H1 (cell line): ENCODE measurements at regions not wholly inside any gene's neighbourhood (a gene's known extent, or its start where the extent isn't known, plus 50 kb on each side); places are given as distances from the start of the nearest gene placed in this dataset.

Experiments
- CTCF ChIA-PET: fragments of 300-600 bp; sonication (Branson Sonifier 250); formaldehyde crosslinking; loops from one replicate; lab custom pipeline; 2021; ENCODE audit not compliant: partially characterized antibody; lab: Charles Lee
- POLR2A ChIA-PET: fragments of 300-600 bp; sonication (Branson Sonifier 250); formaldehyde crosslinking; loops from one replicate; lab custom pipeline; 2021; ENCODE audit warnings: inconsistent platforms; ENCODE audit not compliant: partially characterized antibody; lab: Charles Lee
- DNase-seq, 2 experiments: peaks; one replicate each; pipeline versions ENCODE4 v3.0.0 to v3.0.0-alpha.2; 2010 to 2022; ENCODE audit warnings: low spot score in 2 of 2, low read depth in 1 of 2, mixed read lengths in 1 of 2
- FAIRE-seq: peaks from 2 replicates; lab custom pipeline; 2011; peaks lifted over from hg19 to GRCh38; lab: Jason Lieb, UNC
- H2AFZ ChIP-seq: 2 replicates; pipeline ENCODE4 v1.8.1; 2012; ENCODE audit warnings: low read length, inconsistent platforms
- H2AK5ac ChIP-seq: 2 replicates; pipeline ENCODE4 v1.6.1; 2013; ENCODE audit warnings: low read depth, low read length
- H2BK120ac ChIP-seq: replicated peaks from 2 replicates; pipeline ENCODE3; 2013; ENCODE audit warnings: low read depth, low read length, inconsistent platforms
- H2BK12ac ChIP-seq: 2 replicates; pipeline ENCODE4 v1.6.1; 2013; ENCODE audit warnings: low read depth, low read length
- H2BK15ac ChIP-seq: 2 replicates; pipeline ENCODE4 v1.6.1; 2013; ENCODE audit warnings: low read length
- H2BK20ac ChIP-seq: 2 replicates; pipeline ENCODE4 v1.6.1; 2013; ENCODE audit warnings: low read length
- H2BK5ac ChIP-seq: 2 replicates; pipeline ENCODE4 v1.6.1; 2013; ENCODE audit warnings: low read depth, low read length
- H3K14ac ChIP-seq: 2 replicates; pipeline ENCODE4 v1.6.1; 2013; ENCODE audit warnings: inconsistent platforms; ENCODE audit not compliant: insufficient read length
- H3K18ac ChIP-seq: 2 replicates; pipeline ENCODE4 v1.6.1; 2013; ENCODE audit warnings: low read length; ENCODE audit errors: extremely low read depth
- H3K23ac ChIP-seq: 2 replicates; pipeline ENCODE4 v1.6.1; 2013; ENCODE audit warnings: inconsistent platforms; ENCODE audit not compliant: insufficient read length
- H3K23me2 ChIP-seq: 2 replicates; pipeline ENCODE4 v1.6.1; 2013; ENCODE audit warnings: low read depth, low read length
- H3K27ac ChIP-seq: 2 replicates; pipeline ENCODE4 v1.6.1; 2011; ENCODE audit warnings: low read depth, low read length, inconsistent platforms
- H3K27me3 ChIP-seq, 4 experiments: replicated peaks in 1 of 4; 1 replicate in 1 of 4; 2 replicates in 3 of 4; pipeline versions ENCODE4 v1.6.1 to v1.8.1; 2011 to 2013; ENCODE audit warnings: low read length in 3 of 4, mild to moderate bottlenecking in 3 of 4, inconsistent platforms in 2 of 4, mixed read lengths in 2 of 4, moderate library complexity in 1 of 4; ENCODE audit not compliant: control insufficient read depth in 3 of 4, insufficient read depth in 3 of 4; ENCODE audit errors: extremely low read depth in 1 of 4
- H3K36me3 ChIP-seq, 4 experiments: 2 replicates each; pipeline versions ENCODE4 v1.6.1 to v1.8.1; 2011 to 2013; ENCODE audit warnings: mild to moderate bottlenecking in 4 of 4, low read length in 3 of 4, moderate library complexity in 2 of 4, control low read depth in 1 of 4, inconsistent platforms in 1 of 4; ENCODE audit not compliant: insufficient read depth in 4 of 4, control insufficient read depth in 2 of 4
- H3K4ac ChIP-seq: replicated peaks from 2 replicates; pipeline ENCODE3; 2013; ENCODE audit warnings: low read length, low read depth, mixed read lengths, inconsistent platforms; ENCODE audit not compliant: insufficient read length
- H3K4me1 ChIP-seq, 4 experiments: replicated peaks in 1 of 4; 1 replicate in 1 of 4; 2 replicates in 3 of 4; pipeline versions ENCODE4 v1.6.1 to v1.8.1; 2011 to 2013; ENCODE audit warnings: low read length in 3 of 4, inconsistent platforms in 2 of 4, mixed read lengths in 1 of 4; ENCODE audit not compliant: insufficient read depth in 4 of 4, control insufficient read depth in 3 of 4
- H3K4me2 ChIP-seq, 2 experiments: 2 replicates each; pipeline versions ENCODE4 v1.6.1 to v1.8.1; 2011 to 2013; ENCODE audit warnings: low read depth in 2 of 2, low read length in 2 of 2, control low read depth in 1 of 2, inconsistent platforms in 1 of 2, mild to moderate bottlenecking in 1 of 2; ENCODE audit not compliant: insufficient read depth in 1 of 2
- H3K4me3 ChIP-seq, 4 experiments: fragments of 200-600, 300-600 bp in 1 of 4; sonication (generic), shearing (Covaris generic), sonication (Bioruptor Twin) in 1 of 4; 2 replicates each; pipeline versions ENCODE4 v1.5.1 to v1.8.1; 2011 to 2016; ENCODE audit warnings: low read length in 4 of 4, low read depth in 3 of 4, control low read depth in 2 of 4, inconsistent platforms in 2 of 4, mild to moderate bottlenecking in 2 of 4, mixed read lengths in 1 of 4, moderate library complexity in 1 of 4; ENCODE audit not compliant: insufficient read depth in 2 of 4; ENCODE audit errors: extremely low read depth in 1 of 4
- H3K56ac ChIP-seq: replicated peaks from 2 replicates; pipeline ENCODE3; 2013; ENCODE audit warnings: low read depth, mild to moderate bottlenecking, mixed read lengths, low read length, inconsistent platforms; ENCODE audit not compliant: insufficient read length
- H3K79me1 ChIP-seq: 2 replicates; pipeline ENCODE4 v1.6.1; 2013; ENCODE audit warnings: low read depth, low read length, control low read depth
- H3K79me2 ChIP-seq, 2 experiments: 2 replicates each; pipeline versions ENCODE4 v1.6.1 to v1.8.1; 2012 to 2013; ENCODE audit warnings: low read length in 2 of 2, mild to moderate bottlenecking in 2 of 2, inconsistent platforms in 1 of 2; ENCODE audit not compliant: insufficient read depth in 2 of 2, control insufficient read depth in 1 of 2
- H3K9ac ChIP-seq, 4 experiments: replicated peaks in 1 of 4; 1 replicate in 1 of 4; 2 replicates in 3 of 4; pipeline versions ENCODE4 v1.6.1 to v1.8.1; 2011 to 2013; ENCODE audit warnings: low read depth in 3 of 4, low read length in 3 of 4, control low read depth in 2 of 4, mild to moderate bottlenecking in 2 of 4, moderate library complexity in 2 of 4, inconsistent platforms in 1 of 4; ENCODE audit errors: extremely low read depth in 1 of 4
- H3K9me3 ChIP-seq, 2 experiments: 2 replicates each; pipeline versions ENCODE4 v1.6.1 to v1.8.1; 2012 to 2013; ENCODE audit warnings: mild to moderate bottlenecking in 2 of 2, moderate library complexity in 2 of 2, control low read depth in 1 of 2, inconsistent platforms in 1 of 2, low read depth in 1 of 2, low read length in 1 of 2, mixed read lengths in 1 of 2; ENCODE audit not compliant: insufficient read depth in 2 of 2
- H4K20me1 ChIP-seq, 2 experiments: replicated peaks in 1 of 2; 2 replicates each; pipeline versions ENCODE3 to v1.8.1; 2011 to 2013; ENCODE audit warnings: inconsistent platforms in 2 of 2, low read length in 2 of 2, mild to moderate bottlenecking in 1 of 2; ENCODE audit not compliant: insufficient read depth in 2 of 2, control insufficient read depth in 1 of 2
- H4K5ac ChIP-seq: 2 replicates; pipeline ENCODE4 v1.6.1; 2013; ENCODE audit warnings: low read length, low read depth, mixed read lengths, inconsistent platforms; ENCODE audit not compliant: insufficient read length
- H4K8ac ChIP-seq: 2 replicates; pipeline ENCODE4 v1.8.0; 2013; ENCODE audit warnings: mild to moderate bottlenecking, moderate library complexity, low read length, inconsistent platforms; ENCODE audit not compliant: insufficient read depth; ENCODE audit errors: extremely low read depth
- H4K91ac ChIP-seq: replicated peaks from 2 replicates; pipeline ENCODE3; 2013; ENCODE audit warnings: low read length, mixed read lengths, inconsistent platforms; ENCODE audit not compliant: insufficient read length
- CBX5 ChIP-seq: fragments of 300-800, 300-1000 bp; sonication (generic); IDR thresholded peaks from 2 replicates; pipeline ENCODE4 v1.7.1; 2016; ENCODE audit warnings: antibody characterized with exemption, low read length, low read depth
- CBX8 ChIP-seq: fragments of 300-800, 300-1000 bp; sonication (generic); IDR thresholded peaks from 2 replicates; pipeline ENCODE4 v1.7.1; 2016; ENCODE audit warnings: low read depth, low read length, borderline replicate concordance
- CEBPB ChIP-seq: IDR thresholded peaks from 2 replicates; pipeline ENCODE4 v1.6.1; 2012; ENCODE audit warnings: low read depth, low read length
- CTBP2 ChIP-seq: IDR thresholded peaks from 2 replicates; pipeline ENCODE4 v1.7.0; 2011; ENCODE audit warnings: borderline replicate concordance, mild to moderate bottlenecking, moderate library complexity, mixed read lengths, low read length; ENCODE audit not compliant: insufficient read depth, insufficient read length
- MAFK ChIP-seq: IDR thresholded peaks from 2 replicates; pipeline ENCODE4 v1.6.1; 2012; ENCODE audit warnings: low read depth, mild to moderate bottlenecking, improper control_type of control experiment, low read length
- RBBP5 ChIP-seq: IDR thresholded peaks from 2 replicates; pipeline ENCODE4 v1.7.1; 2012; ENCODE audit warnings: low read depth, mild to moderate bottlenecking, inconsistent platforms, low read length, moderate library complexity, borderline replicate concordance
- RFX5 ChIP-seq: IDR thresholded peaks from 2 replicates; pipeline ENCODE4 v1.6.1; 2011; ENCODE audit warnings: low read depth, low read length, improper control_type of control experiment, borderline replicate concordance
- SIX5 ChIP-seq: IDR thresholded peaks from 2 replicates; pipeline ENCODE4 v1.6.1; 2011; ENCODE audit warnings: mild to moderate bottlenecking, low read depth, low read length
- ZNF274 ChIP-seq: IDR thresholded peaks from 2 replicates; pipeline ENCODE4 v1.7.0; 2012; ENCODE audit warnings: low read length, borderline replicate concordance; ENCODE audit errors: extremely low read depth

DNA sequence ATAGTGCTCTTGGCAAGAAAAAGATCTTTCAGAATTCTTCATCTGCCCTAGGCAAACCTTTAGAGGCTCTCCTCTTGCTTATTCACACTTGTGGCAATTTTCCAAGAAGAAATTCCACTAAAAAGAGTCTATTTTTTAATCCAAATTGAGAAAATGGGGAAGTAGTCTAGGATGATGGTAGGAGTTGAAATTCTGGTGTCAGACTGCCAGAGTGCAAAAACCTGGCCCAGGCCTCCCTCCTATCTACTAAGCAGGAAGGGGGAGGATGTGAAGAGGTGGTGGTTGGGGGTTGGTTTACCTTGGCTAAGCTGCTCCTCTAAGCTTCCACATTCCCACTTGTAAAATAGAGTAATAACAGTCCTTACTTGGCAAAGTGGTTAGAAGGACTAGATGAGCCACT lies 120.6 kb upstream of the KCNJ15 start:
- no peaks in the 10 kb centered on the region for H4K20me1 ChIP-seq
- H3K9ac ChIP-seq: no peak overlapping the region
- no peak overlapping the region for H4K5ac ChIP-seq
- no peaks in the 10 kb centered on the region for H3K36me3 ChIP-seq
- H3K18ac ChIP-seq: no peak overlapping the region
- ChIA-PET POLR2A (no interaction called here), CTCF (interaction anchor here (3.1 kb wide), 1 partner anchor 10 kb away, joined by 12 read pairs; no protein-coding TSS in a partner anchor)
- H3K4me3 ChIP-seq: no peak overlapping the region
- H3K79me1 ChIP-seq: no peaks in the 10 kb centered on the region
- no peaks in the 10 kb centered on the region for H3K23me2 ChIP-seq
- H3K14ac ChIP-seq: no peak overlapping the region
- no peak overlapping the region for H2BK15ac ChIP-seq
- H3K9me3 ChIP-seq: no peaks in the 10 kb centered on the region
- no peak overlapping the region for H4K8ac ChIP-seq
- H3K27ac ChIP-seq: no peak overlapping the region
- TF ChIP-seq CBX8: no peak
- no peak for TF ChIP-seq ZNF274
- TF ChIP-seq RFX5: no peak
- no peak for TF ChIP-seq CEBPB
- no peak for TF ChIP-seq CBX5
- TF ChIP-seq MAFK: no peak
- no peak for TF ChIP-seq CTBP2
- TF ChIP-seq SIX5: no peak
- TF ChIP-seq RBBP5: no peak
- no peak overlapping the region for H4K91ac ChIP-seq
- H3K27me3 ChIP-seq: no peaks in the 10 kb centered on the region; a peak in 1 of 7 replicates
- no peak overlapping the region for H3K4me2 ChIP-seq
- no peaks in the 10 kb centered on the region for H3K79me2 ChIP-seq
- H3K56ac ChIP-seq: no peak overlapping the region
- H2BK12ac ChIP-seq: no peak overlapping the region
- no peak overlapping the region for H2BK20ac ChIP-seq
- no peak overlapping the region for H2BK5ac ChIP-seq
- H3K23ac ChIP-seq: no peak overlapping the region
- no peak overlapping the region for H2AFZ ChIP-seq
- DNase-seq (no peak), FAIRE-seq (no peak)
- H2AK5ac ChIP-seq: no peak overlapping the region
- H3K4ac ChIP-seq: no peak overlapping the region
- H3K4me1 ChIP-seq: no peaks in the 10 kb centered on the region; a peak in 1 of 7 replicates
- no peak overlapping the region for H2BK120ac ChIP-seq
